ENCODE measurements at regions not wholly inside any gene's neighbourhood (a gene's known extent, or its start where the extent isn't known, plus 50 kb on each side); places are given as distances from the start of the nearest gene placed in this dataset.
A peak's percentile ranks its signal among the peaks of the same experiment; 100 is the strongest.
"Not testable (repeated sequence)": the region's sequence is repeated elsewhere in the genome, so short reads cannot be mapped to it uniquely, and the experiment has no call there.

DNA sequence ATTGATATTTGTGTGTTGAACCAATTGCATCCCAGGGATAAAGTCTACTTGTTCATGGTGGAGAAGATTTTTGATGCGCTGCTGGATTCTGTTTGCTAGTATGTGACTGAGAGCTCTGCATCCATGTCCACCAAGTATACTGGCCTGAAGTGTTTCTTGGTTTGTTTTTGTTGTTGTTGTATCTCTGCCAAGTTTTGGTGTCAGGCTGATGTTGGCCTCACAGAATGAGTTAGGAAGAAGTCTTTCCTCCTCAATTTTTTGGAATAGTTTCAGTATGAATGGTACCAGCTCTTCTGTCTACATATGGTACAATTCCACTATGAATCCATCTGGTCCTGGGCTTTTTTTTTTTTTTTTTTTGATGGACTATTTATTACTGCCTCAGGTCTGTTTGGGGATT lies 50.9 kb upstream of the OSTN start:
- H3K4me3 ChIP-seq = no peak overlapping the region
- no peak overlapping the region for H3K27ac ChIP-seq
- H3K4me1 ChIP-seq = no peaks in the 10 kb centered on the region
- no peaks in the 10 kb centered on the region for H3K9me3 ChIP-seq (replicated peaks)
- DNase-seq = no peak
- no peaks in the 10 kb centered on the region for H3K36me3 ChIP-seq
- no peaks in the 10 kb centered on the region for H3K27me3 ChIP-seq

DNA sequence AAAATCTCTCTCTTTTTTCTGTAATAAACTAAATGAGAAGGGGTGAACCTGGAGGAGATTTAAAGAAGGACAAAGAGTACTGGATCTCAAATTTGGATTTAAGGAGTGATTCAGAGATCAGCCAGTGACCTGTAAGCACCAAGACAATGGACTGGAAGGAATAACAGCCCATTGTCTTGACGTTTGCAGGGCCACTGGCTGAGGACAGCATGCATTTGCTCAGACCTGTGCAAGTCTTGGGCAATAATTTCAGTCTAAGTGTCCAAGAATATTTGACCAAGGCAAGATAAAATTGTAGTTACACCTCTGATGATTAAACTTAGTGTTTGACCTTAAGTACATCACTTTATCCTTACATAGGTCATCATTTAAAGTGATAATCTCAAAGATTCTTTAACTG lies 55.8 kb upstream of the OSTN start:
- Histone ChIP-seq H3K4me1 (no peaks in the 10 kb centered on the region), H3K4me3 (no peak overlapping the region), H3K9me3 (replicated peaks) (no peaks in the 10 kb centered on the region), H3K36me3 (no peaks in the 10 kb centered on the region), H3K27ac (no peak overlapping the region), H3K27me3 (no peaks in the 10 kb centered on the region)
- no peak for DNase-seq

DNA sequence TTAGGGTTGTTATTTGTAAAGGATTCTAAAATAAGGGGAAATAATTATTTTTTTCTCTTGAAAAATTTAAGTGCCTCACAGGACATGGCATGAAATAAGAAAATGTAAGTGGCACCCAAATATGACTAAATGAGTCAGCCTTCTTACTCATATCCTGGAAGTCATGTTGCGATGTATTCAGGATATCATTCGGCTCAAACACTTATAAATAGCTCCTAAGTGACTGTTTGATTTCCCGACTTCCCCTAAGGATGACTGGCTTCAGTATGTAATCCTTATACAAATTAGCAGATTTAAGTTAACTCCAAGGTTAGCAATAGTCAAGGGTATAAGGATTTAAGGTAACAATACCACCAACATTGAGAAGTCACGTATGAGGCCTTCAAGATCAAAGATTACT lies 57.3 kb upstream of the OSTN start:
- DNase-seq = no peak
- H3K27ac ChIP-seq = no peak overlapping the region
- H3K4me3 ChIP-seq = no peak overlapping the region

GRCh38 chr3:191139736-191140135 lies 59.3 kb upstream of the OSTN start:
- Histone ChIP-seq H3K27ac (no peak overlapping the region), H3K9me3 (replicated peaks) (no peaks in the 10 kb centered on the region), H3K36me3 (no peaks in the 10 kb centered on the region), H3K4me1 (no peaks in the 10 kb centered on the region), H3K27me3 (no peaks in the 10 kb centered on the region), H3K4me3 (no peak overlapping the region)
- DNase-seq = no peak

More for the DNA sequence above, 57.3 kb upstream of the OSTN start:
- no peaks in the 10 kb centered on the region for H3K4me1 ChIP-seq
- no peaks in the 10 kb centered on the region for H3K9me3 ChIP-seq (replicated peaks)
- H3K27me3 ChIP-seq = no peaks in the 10 kb centered on the region
- H3K36me3 ChIP-seq = no peaks in the 10 kb centered on the region

DNA sequence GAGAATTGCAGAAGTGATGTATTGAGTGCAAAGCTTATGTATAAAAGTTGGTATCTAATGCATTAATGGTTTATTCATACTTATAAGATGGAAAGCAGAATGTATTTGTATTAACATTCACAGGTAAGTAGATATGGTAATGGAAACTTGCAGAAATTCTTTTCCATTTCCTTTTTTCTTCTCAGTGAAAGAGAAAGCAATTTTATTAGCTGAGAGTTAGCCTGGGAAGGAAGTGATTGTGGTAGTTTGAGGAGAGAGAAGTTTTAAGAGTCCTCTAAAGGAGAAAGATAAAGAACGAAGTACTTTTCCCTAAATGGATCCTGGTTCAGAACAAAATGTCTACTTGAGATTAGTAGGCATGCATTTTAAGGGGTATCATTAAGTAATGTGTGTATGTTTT lies 60.1 kb upstream of the OSTN start:
- no peak for DNase-seq
- no peak overlapping the region for H3K27ac ChIP-seq
- H3K9me3 ChIP-seq (replicated peaks) = no peaks in the 10 kb centered on the region
- H3K27me3 ChIP-seq = no peaks in the 10 kb centered on the region
- no peak overlapping the region for H3K4me3 ChIP-seq
- H3K36me3 ChIP-seq = no peaks in the 10 kb centered on the region
- no peaks in the 10 kb centered on the region for H3K4me1 ChIP-seq

DNA sequence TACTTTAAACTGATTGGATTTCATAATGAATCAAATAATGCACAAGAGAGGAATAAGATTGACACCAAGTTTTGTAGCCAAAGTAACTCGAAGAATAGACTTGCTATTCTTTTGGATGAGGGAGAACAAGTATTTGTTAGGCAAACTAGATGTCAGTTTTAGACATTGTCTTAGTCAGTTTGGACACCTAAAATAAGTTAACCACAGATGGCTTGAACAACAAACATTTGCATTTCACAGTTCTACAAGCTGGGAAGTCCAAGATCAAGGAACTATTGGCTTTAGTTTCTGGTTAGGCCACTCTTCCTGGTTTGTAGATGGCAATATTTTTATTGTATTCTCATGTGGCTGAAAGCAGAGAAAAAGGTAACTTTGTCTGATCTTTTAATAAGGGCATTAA lies 61.3 kb upstream of the OSTN start:
- no peaks in the 10 kb centered on the region for H3K9me3 ChIP-seq (replicated peaks)
- no peaks in the 10 kb centered on the region for H3K27me3 ChIP-seq
- H3K4me1 ChIP-seq = no peaks in the 10 kb centered on the region
- DNase-seq = no peak
- no peaks in the 10 kb centered on the region for H3K36me3 ChIP-seq
- no peak overlapping the region for H3K27ac ChIP-seq
- H3K4me3 ChIP-seq = no peak overlapping the region

DNA sequence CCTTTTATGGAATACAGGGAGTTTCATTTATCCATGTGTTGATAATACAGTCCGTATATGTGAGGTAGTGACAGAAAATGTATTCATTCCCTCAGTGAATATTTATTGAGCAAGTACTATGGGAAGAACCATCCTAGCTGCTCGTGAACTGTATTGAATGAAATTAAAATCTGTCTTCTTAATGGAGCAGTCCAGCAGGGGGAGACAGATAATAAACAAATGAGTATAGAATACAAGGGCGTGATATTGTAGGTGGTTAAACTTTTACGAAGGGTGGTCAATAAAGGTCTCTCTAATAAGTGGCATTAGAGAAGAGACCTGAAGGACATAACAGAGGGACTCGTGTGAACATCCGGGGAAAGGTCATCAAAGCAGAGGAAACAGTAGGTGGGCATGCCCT lies 62.7 kb upstream of the OSTN start:
- no peaks in the 10 kb centered on the region for H3K9me3 ChIP-seq (replicated peaks)
- peak in 1 of 2 experiments; percentile 38 for DNase-seq
- H3K4me1 ChIP-seq = no peaks in the 10 kb centered on the region
- no peak overlapping the region for H3K4me3 ChIP-seq
- no peaks in the 10 kb centered on the region for H3K27me3 ChIP-seq
- no peak overlapping the region for H3K27ac ChIP-seq
- H3K36me3 ChIP-seq = no peaks in the 10 kb centered on the region

GRCh38 chr3:191135175-191135574 lies 63.9 kb upstream of the OSTN start:
- Histone ChIP-seq H3K9me3 (replicated peaks) (no peaks in the 10 kb centered on the region), H3K4me3 (no peak overlapping the region), H3K27ac (no peak overlapping the region), H3K27me3 (no peaks in the 10 kb centered on the region), H3K36me3 (no peaks in the 10 kb centered on the region), H3K4me1 (no peaks in the 10 kb centered on the region)
- no peak for DNase-seq

DNA sequence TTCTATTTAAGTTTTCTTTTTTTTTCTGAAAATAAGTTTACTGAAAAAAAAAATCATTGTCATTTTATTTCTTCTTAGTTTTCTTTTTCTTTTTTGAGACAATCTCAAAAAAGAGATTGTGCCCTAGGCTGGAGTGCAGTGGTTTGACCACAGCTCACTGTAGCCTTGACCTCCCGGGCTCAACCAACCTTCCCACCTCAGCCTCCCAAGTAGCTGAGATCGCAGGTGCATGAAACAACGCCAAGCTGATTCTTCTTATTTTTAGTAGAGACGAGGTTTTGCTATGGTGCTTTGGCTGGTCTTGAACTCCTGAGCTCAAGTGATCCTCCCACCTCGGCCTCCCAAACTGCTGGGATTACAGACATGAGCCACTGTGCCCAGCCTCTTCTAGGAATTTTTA lies 65.7 kb upstream of the OSTN start:
- DNase-seq = no peak
- Histone ChIP-seq H3K9me3 (replicated peaks) (no peaks in the 10 kb centered on the region), H3K4me1 (no peaks in the 10 kb centered on the region), H3K27me3 (no peaks in the 10 kb centered on the region), H3K36me3 (no peaks in the 10 kb centered on the region), H3K27ac (no peak overlapping the region), H3K4me3 (no peak overlapping the region)

DNA sequence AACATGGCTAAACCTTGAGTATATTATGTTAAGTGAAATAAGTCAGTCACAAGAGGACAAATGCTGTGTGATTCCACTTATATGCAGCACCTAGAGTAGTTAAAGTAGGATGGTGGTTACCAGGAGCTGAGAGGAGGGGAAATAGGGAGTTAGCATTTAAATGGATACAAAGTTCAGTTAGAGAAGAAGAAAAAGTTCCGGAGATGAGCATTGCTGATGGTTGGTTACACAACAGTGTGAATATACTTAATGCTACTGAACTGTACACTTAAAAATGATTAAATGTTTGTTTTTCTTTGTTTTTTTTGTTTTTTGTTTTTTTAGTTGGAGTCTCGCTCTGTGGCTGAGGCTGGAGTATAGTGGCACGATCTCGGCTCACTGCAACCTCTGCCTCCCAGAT lies 67.7 kb upstream of the OSTN start:
- no peaks in the 10 kb centered on the region for H3K36me3 ChIP-seq
- no peaks in the 10 kb centered on the region for H3K27me3 ChIP-seq
- H3K27ac ChIP-seq = no peak overlapping the region
- no peak overlapping the region for H3K4me3 ChIP-seq
- no peak for DNase-seq
- H3K4me1 ChIP-seq = no peaks in the 10 kb centered on the region
- H3K9me3 ChIP-seq (replicated peaks) = no peaks in the 10 kb centered on the region

DNA sequence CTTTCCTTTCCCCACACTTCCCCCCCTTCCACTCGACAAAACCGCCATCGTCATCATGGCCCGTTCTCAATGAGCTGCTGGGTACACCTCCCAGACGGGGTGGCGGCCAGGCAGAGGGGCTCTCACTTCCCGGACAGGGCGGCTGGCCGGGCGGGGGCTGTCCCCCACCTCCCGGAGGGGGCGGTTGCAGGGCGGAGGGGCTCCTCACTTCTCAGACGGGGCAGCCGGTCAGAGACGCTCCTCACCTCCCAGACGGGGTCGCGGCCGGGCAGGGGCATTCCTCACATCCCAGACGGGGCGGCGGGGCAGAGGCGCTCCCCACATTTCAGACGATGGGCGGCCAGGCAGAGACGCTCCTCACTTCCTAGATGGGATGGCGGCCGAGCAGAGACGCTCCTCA lies 74.2 kb upstream of the OSTN start:
- H3K27ac ChIP-seq; H3K9me3 ChIP-seq (replicated peaks); H3K4me3 ChIP-seq; H3K36me3 ChIP-seq; DNase-seq; H3K27me3 ChIP-seq; H3K4me1 ChIP-seq: not testable (repeated sequence)

DNA sequence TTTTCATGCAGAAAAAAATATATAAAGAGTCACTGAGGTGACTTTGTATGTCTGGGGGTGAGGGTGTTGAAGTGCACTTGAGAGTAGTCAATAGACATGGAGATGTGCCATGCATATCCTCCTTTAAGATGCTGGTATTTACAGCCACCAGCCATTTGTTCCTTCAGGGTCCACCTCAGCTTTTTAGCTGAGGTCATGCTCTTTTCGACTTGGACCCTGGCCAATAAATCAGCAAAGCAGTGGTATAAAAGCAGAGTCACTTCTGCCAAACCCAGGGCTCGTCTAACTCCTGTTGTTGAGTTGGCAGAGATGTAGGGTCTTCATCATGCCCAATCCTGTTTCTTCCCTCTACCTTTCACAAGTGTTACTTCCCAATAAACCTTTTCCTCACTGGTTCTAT lies 75.1 kb upstream of the OSTN start:
- Histone ChIP-seq H3K4me3 (no peak overlapping the region), H3K27me3 (no peaks in the 10 kb centered on the region), H3K9me3 (replicated peaks) (no peaks in the 10 kb centered on the region), H3K27ac (no peak overlapping the region), H3K4me1 (no peaks in the 10 kb centered on the region), H3K36me3 (no peaks in the 10 kb centered on the region)
- no peak for DNase-seq

DNA sequence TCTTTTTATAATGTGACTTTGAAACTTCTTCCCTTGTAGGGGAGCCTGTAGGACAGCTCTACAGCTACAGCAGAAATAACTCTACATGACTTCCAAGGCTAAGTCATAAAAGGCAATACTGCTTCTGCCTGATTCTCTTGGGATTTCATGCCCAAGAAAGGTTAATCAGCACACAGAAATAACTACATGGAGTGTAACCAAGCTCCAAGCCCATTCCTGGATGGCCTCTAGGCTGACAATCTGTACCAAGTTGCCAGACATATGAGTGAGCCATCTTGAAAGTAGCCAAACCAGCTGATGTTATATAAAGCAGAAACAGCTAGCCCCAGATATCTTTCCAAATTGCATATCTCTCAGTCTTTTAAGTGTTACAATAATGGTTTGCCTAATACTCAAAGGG lies 75.8 kb upstream of the OSTN start:
- no peaks in the 10 kb centered on the region for H3K4me1 ChIP-seq
- no peaks in the 10 kb centered on the region for H3K27me3 ChIP-seq
- no peak overlapping the region for H3K27ac ChIP-seq
- no peak overlapping the region for H3K4me3 ChIP-seq
- H3K9me3 ChIP-seq (replicated peaks) = no peaks in the 10 kb centered on the region
- DNase-seq = no peak
- H3K36me3 ChIP-seq = no peaks in the 10 kb centered on the region

- H3K4me3 ChIP-seq = no peak overlapping the region
- H3K27ac ChIP-seq = no peak overlapping the region
- no peaks in the 10 kb centered on the region for H3K36me3 ChIP-seq
- DNase-seq = no peak
- H3K27me3 ChIP-seq = no peaks in the 10 kb centered on the region
- no peaks in the 10 kb centered on the region for H3K9me3 ChIP-seq (replicated peaks)
- no peaks in the 10 kb centered on the region for H3K4me1 ChIP-seq
Observed at GRCh38 chr3:191120447-191121298, 78.4 kb upstream of the OSTN start.

GRCh38 chr3:191119415-191120295 lies 79.4 kb upstream of the OSTN start:
- Histone ChIP-seq H3K9me3 (replicated peaks) (no peaks in the 10 kb centered on the region), H3K27me3 (no peaks in the 10 kb centered on the region), H3K4me3 (no peak overlapping the region), H3K27ac (no peak overlapping the region), H3K4me1 (no peaks in the 10 kb centered on the region), H3K36me3 (no peaks in the 10 kb centered on the region)
- no peak for DNase-seq
